OCI-LY1 (cell line): ENCODE measurements at regions not wholly inside any gene's neighbourhood (a gene's known extent, or its start where the extent isn't known, plus 50 kb on each side); places are given as distances from the start of the nearest gene placed in this dataset.

Experiments used
- EZH2 ChIP-seq: fragments of 200-600 bp; sonication (generic), shearing (Covaris generic); IDR thresholded peaks from 2 replicates; pipeline ENCODE4 v1.8.0; 2017; ENCODE audit warnings: borderline replicate concordance, mixed run types, mild to moderate bottlenecking, antibody characterized with exemption, low read length, moderate library complexity, mixed read lengths
- TF ChIP-seq, protein P1 (sequence below): fragments of 200-600 bp; sonication (generic), shearing (Covaris generic); IDR thresholded peaks from 2 replicates; pipeline ENCODE4 v1.5.1; 2017; ENCODE audit warnings: mild to moderate bottlenecking, antibody characterized with exemption, low read length, moderate library complexity, mixed read lengths

- TF ChIP-seq, protein P1, sequence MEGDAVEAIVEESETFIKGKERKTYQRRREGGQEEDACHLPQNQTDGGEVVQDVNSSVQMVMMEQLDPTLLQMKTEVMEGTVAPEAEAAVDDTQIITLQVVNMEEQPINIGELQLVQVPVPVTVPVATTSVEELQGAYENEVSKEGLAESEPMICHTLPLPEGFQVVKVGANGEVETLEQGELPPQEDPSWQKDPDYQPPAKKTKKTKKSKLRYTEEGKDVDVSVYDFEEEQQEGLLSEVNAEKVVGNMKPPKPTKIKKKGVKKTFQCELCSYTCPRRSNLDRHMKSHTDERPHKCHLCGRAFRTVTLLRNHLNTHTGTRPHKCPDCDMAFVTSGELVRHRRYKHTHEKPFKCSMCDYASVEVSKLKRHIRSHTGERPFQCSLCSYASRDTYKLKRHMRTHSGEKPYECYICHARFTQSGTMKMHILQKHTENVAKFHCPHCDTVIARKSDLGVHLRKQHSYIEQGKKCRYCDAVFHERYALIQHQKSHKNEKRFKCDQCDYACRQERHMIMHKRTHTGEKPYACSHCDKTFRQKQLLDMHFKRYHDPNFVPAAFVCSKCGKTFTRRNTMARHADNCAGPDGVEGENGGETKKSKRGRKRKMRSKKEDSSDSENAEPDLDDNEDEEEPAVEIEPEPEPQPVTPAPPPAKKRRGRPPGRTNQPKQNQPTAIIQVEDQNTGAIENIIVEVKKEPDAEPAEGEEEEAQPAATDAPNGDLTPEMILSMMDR: no peak
- no peak for TF ChIP-seq EZH2
Measured at GRCh38 chr4:111811661-111812060, 333.6 kb upstream of the FAM241A start.
